SU-DHL-6 (cell line): ENCODE measurements at regions not wholly inside any gene's neighbourhood (a gene's known extent, or its start where the extent isn't known, plus 50 kb on each side); places are given as distances from the start of the nearest gene placed in this dataset.

Experiments
- EZH2phosphoT487 ChIP-seq: fragments of 200-600 bp; sonication (generic), shearing (Covaris generic); conservative IDR thresholded peaks from 2 replicates; pipeline ENCODE4 v1.6.1; 2018; ENCODE audit warnings: mild to moderate bottlenecking, antibody characterized with exemption, low read length, moderate library complexity, mixed read lengths
- TF ChIP-seq, protein P1 (sequence below): fragments of 200-600 bp; sonication (generic); IDR thresholded peaks from one replicate; pipeline ENCODE4 v1.5.1; 2017; ENCODE audit warnings: antibody characterized with exemption, mild to moderate bottlenecking, low read length, moderate library complexity; ENCODE audit not compliant: insufficient read depth, poor library complexity, severe bottlenecking

DNA sequence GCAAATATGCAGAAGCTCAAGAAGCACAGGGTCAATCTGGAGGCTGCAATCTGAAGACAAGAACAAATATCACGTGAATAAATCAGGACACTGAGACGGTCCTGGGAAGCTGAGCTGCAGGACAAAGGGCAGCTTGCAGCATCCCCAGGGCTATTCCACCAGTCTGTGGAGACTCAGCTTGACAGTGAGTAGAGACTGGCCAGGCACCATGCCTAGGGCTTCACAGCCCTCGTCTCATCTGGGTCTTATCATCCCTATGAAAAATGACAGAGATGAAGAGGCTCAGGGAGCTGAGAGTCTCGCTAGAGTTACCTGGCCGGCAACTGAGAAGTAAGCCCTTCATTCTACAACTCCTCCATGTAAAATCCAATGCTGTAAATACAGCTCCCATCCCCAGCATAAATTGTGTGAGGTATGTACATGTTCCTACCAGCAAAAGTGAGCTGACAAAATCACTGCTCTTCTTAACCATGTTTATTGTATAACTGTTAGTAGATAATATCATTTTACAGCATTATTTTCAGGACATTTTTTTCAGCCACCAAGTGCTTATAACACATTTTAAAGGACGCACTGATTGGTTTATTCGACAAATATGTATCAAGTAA, 186.6 kb upstream of the IGFBP3 start:
- TF ChIP-seq, protein P1, sequence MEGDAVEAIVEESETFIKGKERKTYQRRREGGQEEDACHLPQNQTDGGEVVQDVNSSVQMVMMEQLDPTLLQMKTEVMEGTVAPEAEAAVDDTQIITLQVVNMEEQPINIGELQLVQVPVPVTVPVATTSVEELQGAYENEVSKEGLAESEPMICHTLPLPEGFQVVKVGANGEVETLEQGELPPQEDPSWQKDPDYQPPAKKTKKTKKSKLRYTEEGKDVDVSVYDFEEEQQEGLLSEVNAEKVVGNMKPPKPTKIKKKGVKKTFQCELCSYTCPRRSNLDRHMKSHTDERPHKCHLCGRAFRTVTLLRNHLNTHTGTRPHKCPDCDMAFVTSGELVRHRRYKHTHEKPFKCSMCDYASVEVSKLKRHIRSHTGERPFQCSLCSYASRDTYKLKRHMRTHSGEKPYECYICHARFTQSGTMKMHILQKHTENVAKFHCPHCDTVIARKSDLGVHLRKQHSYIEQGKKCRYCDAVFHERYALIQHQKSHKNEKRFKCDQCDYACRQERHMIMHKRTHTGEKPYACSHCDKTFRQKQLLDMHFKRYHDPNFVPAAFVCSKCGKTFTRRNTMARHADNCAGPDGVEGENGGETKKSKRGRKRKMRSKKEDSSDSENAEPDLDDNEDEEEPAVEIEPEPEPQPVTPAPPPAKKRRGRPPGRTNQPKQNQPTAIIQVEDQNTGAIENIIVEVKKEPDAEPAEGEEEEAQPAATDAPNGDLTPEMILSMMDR = no peak
- TF ChIP-seq EZH2phosphoT487 = no peak
